Stimulated activated CD8-positive, alpha-beta memory T cell treated with anti-CD3 and anti-CD28 coated beads, Interleukin-4, amount 100 ng/mL, for 48 hours (primary cell): ENCODE measurements at regions not wholly inside any gene's neighbourhood (a gene's known extent, or its start where the extent isn't known, plus 50 kb on each side); places are given as distances from the start of the nearest gene placed in this dataset.

Source experiments
- DNase-seq: peaks from one replicate; pipeline ENCODE4 v3.0.0-alpha.2; 2020

GRCh38 chr13:111456452-111457230 lies 136.2 kb downstream of the TEX29 start:
- DNase-seq = no peak

GRCh38 chr13:111458001-111458531 lies 137.6 kb downstream of the TEX29 start:
- no peak for DNase-seq

- no peak for DNase-seq
Observed at GRCh38 chr13:111458739-111459138, 138.3 kb downstream of the TEX29 start.

GRCh38 chr13:111459803-111460547 lies 139.5 kb downstream of the TEX29 start:
- DNase-seq = no peak

GRCh38 chr13:111460548-111461444 lies 140.4 kb downstream of the TEX29 start:
- no peak for DNase-seq

GRCh38 chr13:111461445-111462149 lies 141.2 kb downstream of the TEX29 start:
- no peak for DNase-seq

- DNase-seq = no peak
Observed at GRCh38 chr13:111462221-111462764, 141.9 kb downstream of the TEX29 start.

GRCh38 chr13:111462944-111463343 lies 142.5 kb downstream of the TEX29 start:
- no peak for DNase-seq

GRCh38 chr13:111467111-111467890 lies 146.9 kb downstream of the TEX29 start:
- no peak for DNase-seq

- no peak for DNase-seq
Observed at GRCh38 chr13:111468037-111468959, 147.9 kb downstream of the TEX29 start.

- DNase-seq = no peak
Observed at GRCh38 chr13:111469450-111469849, 149.0 kb downstream of the TEX29 start.

GRCh38 chr13:111469916-111470506 lies 149.6 kb downstream of the TEX29 start:
- DNase-seq = no peak

- DNase-seq = no peak
Observed at GRCh38 chr13:111470933-111471332, 150.5 kb downstream of the TEX29 start.

GRCh38 chr13:111472083-111472482 lies 151.6 kb downstream of the TEX29 start:
- DNase-seq = no peak

GRCh38 chr13:111472559-111473460 lies 152.4 kb downstream of the TEX29 start:
- no peak for DNase-seq

- DNase-seq = no peak
Observed at GRCh38 chr13:111474136-111475002, 153.9 kb downstream of the TEX29 start.

GRCh38 chr13:111475488-111475887 lies 155.0 kb downstream of the TEX29 start:
- DNase-seq = no peak
